ENCODE measurements at regions not wholly inside any gene's neighbourhood (a gene's known extent, or its start where the extent isn't known, plus 50 kb on each side); places are given as distances from the start of the nearest gene placed in this dataset.

GRCh38 chr14:81839056-81839455 lies 305.4 kb upstream of the SEL1L start:
- DNase-seq (ENCODE audit: extremely low read depth, insufficient read length) = no peak
- no peak overlapping the region for H3K4me3 ChIP-seq (replicated peaks; ENCODE audit: low read depth, low read length)
- H3K36me3 ChIP-seq (ENCODE audit: control insufficient read depth, insufficient read depth, low read length) = no peaks in the 10 kb centered on the region
- no peak for TF ChIP-seq CTCF (IDR thresholded peaks at IDR 0.05; ENCODE audit: insufficient read depth, low read length, poor library complexity, severe bottlenecking)
- no peaks in the 10 kb centered on the region for H3K27me3 ChIP-seq (replicated peaks; ENCODE audit: control insufficient read depth, insufficient read depth, low read length)

- Histone ChIP-seq H3K27me3 (replicated peaks; ENCODE audit: control insufficient read depth, insufficient read depth, low read length) (no peaks in the 10 kb centered on the region), H3K4me3 (replicated peaks; ENCODE audit: low read depth, low read length) (no peak overlapping the region), H3K36me3 (ENCODE audit: control insufficient read depth, insufficient read depth, low read length) (no peaks in the 10 kb centered on the region)
- no peak for DNase-seq (ENCODE audit: extremely low read depth, insufficient read length)
- TF ChIP-seq CTCF (IDR thresholded peaks at IDR 0.05; ENCODE audit: insufficient read depth, low read length, poor library complexity, severe bottlenecking) = no peak
These were observed 307.7 kb upstream of the SEL1L start for GRCh38 chr14:81841346-81841745.

- TF ChIP-seq CTCF (IDR thresholded peaks at IDR 0.05; ENCODE audit: insufficient read depth, low read length, poor library complexity, severe bottlenecking) = no peak
- no peaks in the 10 kb centered on the region for H3K27me3 ChIP-seq (replicated peaks; ENCODE audit: control insufficient read depth, insufficient read depth, low read length)
- no peak for DNase-seq (ENCODE audit: extremely low read depth, insufficient read length)
- no peaks in the 10 kb centered on the region for H3K36me3 ChIP-seq (ENCODE audit: control insufficient read depth, insufficient read depth, low read length)
- no peak overlapping the region for H3K4me3 ChIP-seq (replicated peaks; ENCODE audit: low read depth, low read length)
These were observed 316.1 kb upstream of the SEL1L start for GRCh38 chr14:81849714-81850113.

GRCh38 chr14:81855007-81855406 lies 321.4 kb upstream of the SEL1L start:
- Histone ChIP-seq H3K36me3 (ENCODE audit: control insufficient read depth, insufficient read depth, low read length) (no peaks in the 10 kb centered on the region), H3K27me3 (replicated peaks; ENCODE audit: control insufficient read depth, insufficient read depth, low read length) (no peaks in the 10 kb centered on the region), H3K4me3 (replicated peaks; ENCODE audit: low read depth, low read length) (no peak overlapping the region)
- DNase-seq (ENCODE audit: extremely low read depth, insufficient read length) = no peak
- TF ChIP-seq CTCF (IDR thresholded peaks at IDR 0.05; ENCODE audit: insufficient read depth, low read length, poor library complexity, severe bottlenecking) = no peak

GRCh38 chr14:81859046-81859445 lies 325.4 kb upstream of the SEL1L start:
- DNase-seq (ENCODE audit: extremely low read depth, insufficient read length) = no peak
- no peaks in the 10 kb centered on the region for H3K27me3 ChIP-seq (replicated peaks; ENCODE audit: control insufficient read depth, insufficient read depth, low read length)
- TF ChIP-seq CTCF (IDR thresholded peaks at IDR 0.05; ENCODE audit: insufficient read depth, low read length, poor library complexity, severe bottlenecking) = no peak
- H3K36me3 ChIP-seq (ENCODE audit: control insufficient read depth, insufficient read depth, low read length) = no peaks in the 10 kb centered on the region
- no peak overlapping the region for H3K4me3 ChIP-seq (replicated peaks; ENCODE audit: low read depth, low read length)

GRCh38 chr14:81868172-81868571 lies 334.5 kb upstream of the SEL1L start:
- no peak for TF ChIP-seq CTCF (IDR thresholded peaks at IDR 0.05; ENCODE audit: insufficient read depth, low read length, poor library complexity, severe bottlenecking)
- no peak for DNase-seq (ENCODE audit: extremely low read depth, insufficient read length)

More at GRCh38 chr14:81868172-81868571, 334.5 kb upstream of the SEL1L start:
- H3K4me3 ChIP-seq (replicated peaks; ENCODE audit: low read depth, low read length) = no peak overlapping the region
- no peaks in the 10 kb centered on the region for H3K27me3 ChIP-seq (replicated peaks; ENCODE audit: control insufficient read depth, insufficient read depth, low read length)
- H3K36me3 ChIP-seq (ENCODE audit: control insufficient read depth, insufficient read depth, low read length) = no peaks in the 10 kb centered on the region
